Keratinocyte (primary cell): ENCODE measurements at regions not wholly inside any gene's neighbourhood (a gene's known extent, or its start where the extent isn't known, plus 50 kb on each side); places are given as distances from the start of the nearest gene placed in this dataset.

ENCODE experiments used
- CTCF ChIP-seq, 3 experiments: IDR thresholded peaks in 1 of 3; conservative IDR thresholded peaks in 1 of 3; optimal IDR thresholded peaks in 1 of 3; 2 replicates in 2 of 3; 3 replicates in 1 of 3; pipeline versions ENCODE3 to v1.5.1; 2011; ENCODE audit warnings: low read length in 3 of 3, mild to moderate bottlenecking in 3 of 3, moderate library complexity in 2 of 3, control low read depth in 1 of 3, inconsistent platforms in 1 of 3; ENCODE audit not compliant: insufficient read depth in 2 of 3; ENCODE audit errors: extremely low read depth in 1 of 3
- EZH2 ChIP-seq: IDR thresholded peaks from one replicate; pipeline ENCODE4 v1.6.1; 2012; ENCODE audit warnings: inconsistent platforms, mild to moderate bottlenecking, low read length, moderate library complexity

DNA sequence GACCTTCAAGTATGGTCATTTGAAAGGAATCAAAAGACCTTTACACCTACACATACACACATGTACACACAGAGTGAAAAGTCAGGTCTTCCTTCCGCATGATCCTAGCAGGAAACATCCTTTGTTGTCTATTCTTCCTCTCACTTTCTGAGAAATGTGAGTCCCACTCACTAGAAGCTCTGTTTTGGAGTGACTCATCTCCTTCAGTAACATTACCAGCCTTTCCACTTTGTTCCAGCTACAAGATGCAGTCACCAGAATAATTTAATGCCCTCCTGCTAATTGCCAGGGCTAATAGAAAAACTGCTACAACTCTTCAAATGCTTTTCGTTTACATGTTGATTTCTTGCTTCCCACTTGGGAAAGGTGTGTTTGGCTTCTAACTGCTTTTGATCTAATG is 417.3 kb downstream of the RASEF start:
- TF ChIP-seq CTCF (optimal IDR thresholded peaks at IDR 0.05 in 1 of 3, IDR thresholded peaks at IDR 0.05 in 1 of 3, conservative IDR thresholded peaks at IDR 0.05 in 1 of 3; ENCODE audit: extremely low read depth in 1 of 3, insufficient read depth in 2 of 3, low read length in 3 of 3) (no peak), EZH2 (no peak)
